DND-41 (cell line): ENCODE measurements at regions not wholly inside any gene's neighbourhood (a gene's known extent, or its start where the extent isn't known, plus 50 kb on each side); places are given as distances from the start of the nearest gene placed in this dataset.

ENCODE experiments used
- ATAC-seq: fragments of 200-7000 bp; cut with Tn5 transposase; 3 replicates; pipeline ENCODE4 v1.9.1; 2021; ENCODE audit warnings: low read depth; ENCODE audit not compliant: insufficient read depth
- DNase-seq: peaks from one replicate; pipeline ENCODE4 v3.0.0-alpha.2; 2020
- H2AFZ ChIP-seq: 2 replicates; pipeline ENCODE4 v1.6.0; 2012; ENCODE audit warnings: low read depth, low read length
- H3K27ac ChIP-seq: 2 replicates; pipeline ENCODE4 v1.5.1; 2012; ENCODE audit warnings: low read length, inconsistent platforms
- H3K27me3 ChIP-seq: fragments of 200-600 bp; sonication (generic); 2 replicates; pipeline ENCODE4 v1.6.0; 2012; ENCODE audit warnings: low read length, mild to moderate bottlenecking, inconsistent platforms; ENCODE audit not compliant: insufficient read depth, poor library complexity
- H3K36me3 ChIP-seq: 2 replicates; pipeline ENCODE4 v1.5.1; 2012; ENCODE audit warnings: low read length, inconsistent platforms; ENCODE audit not compliant: insufficient read depth
- H3K4me1 ChIP-seq: 2 replicates; pipeline ENCODE4 v1.5.1; 2012; ENCODE audit warnings: mild to moderate bottlenecking, low read length; ENCODE audit not compliant: insufficient read depth
- H3K4me2 ChIP-seq: 2 replicates; pipeline ENCODE4 v1.6.0; 2012; ENCODE audit warnings: mild to moderate bottlenecking, moderate library complexity, low read length, inconsistent platforms; ENCODE audit not compliant: insufficient read depth
- H3K4me3 ChIP-seq, 2 experiments: fragments of 200-600 bp in 1 of 2; shearing (Covaris generic) in 1 of 2; 2 replicates each; pipeline ENCODE4 v1.5.1; 2012 to 2016; ENCODE audit warnings: inconsistent platforms in 2 of 2, low read length in 2 of 2, mild to moderate bottlenecking in 2 of 2, low read depth in 1 of 2, moderate library complexity in 1 of 2
- H3K79me2 ChIP-seq: 2 replicates; pipeline ENCODE4 v1.6.0; 2012; ENCODE audit warnings: low read length, inconsistent platforms; ENCODE audit not compliant: insufficient read depth
- H3K9ac ChIP-seq: 2 replicates; pipeline ENCODE4 v1.6.0; 2012; ENCODE audit warnings: low read depth, mild to moderate bottlenecking, inconsistent platforms, low read length, moderate library complexity
- H3K9me3 ChIP-seq: 2 replicates; pipeline ENCODE4 v1.5.1; 2012; ENCODE audit warnings: low read length, moderate library complexity, mild to moderate bottlenecking, inconsistent platforms; ENCODE audit not compliant: insufficient read depth, severe bottlenecking
- H4K20me1 ChIP-seq: 2 replicates; pipeline ENCODE4 v1.6.0; 2012; ENCODE audit warnings: low read length; ENCODE audit not compliant: insufficient read depth
- EZH2 ChIP-seq: IDR thresholded peaks from 3 replicates; pipeline ENCODE4 v1.6.1; 2012; ENCODE audit warnings: borderline replicate concordance, low read depth, mild to moderate bottlenecking, moderate library complexity, low read length, inconsistent platforms; ENCODE audit not compliant: severe bottlenecking
- TF ChIP-seq, protein P1 (sequence below): IDR thresholded peaks from 2 replicates; pipeline ENCODE4 v1.5.1; 2012; ENCODE audit warnings: borderline replicate concordance, low read length, moderate library complexity, mild to moderate bottlenecking; ENCODE audit not compliant: poor library complexity, severe bottlenecking; ENCODE audit errors: extremely low read depth

DNA sequence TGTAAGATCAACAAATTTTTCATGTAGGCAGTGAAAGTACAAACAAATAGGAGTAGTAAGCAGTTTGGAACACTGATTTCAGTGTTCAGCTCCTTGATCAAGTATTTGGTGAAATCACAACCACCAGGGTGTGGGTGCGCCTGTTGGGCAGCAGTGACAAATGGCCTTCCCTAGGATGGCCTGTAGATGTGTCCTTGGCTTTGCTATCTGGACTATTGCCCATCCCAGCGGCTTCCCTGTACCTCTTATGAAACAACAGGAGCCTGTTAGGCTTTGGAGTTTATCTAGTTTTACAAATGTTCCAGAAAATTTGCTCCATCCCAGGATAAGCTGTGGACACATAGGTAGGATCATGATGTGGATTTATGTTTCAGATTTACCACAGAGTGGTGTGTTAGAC, 216.8 kb upstream of the FAT1 start:
- no peak overlapping the region for H3K9ac ChIP-seq
- no peak overlapping the region for H3K27ac ChIP-seq
- no peak overlapping the region for H2AFZ ChIP-seq
- H3K9me3 ChIP-seq, result no peaks in the 10 kb centered on the region
- H3K4me1 ChIP-seq, result no peaks in the 10 kb centered on the region
- DNase-seq (no peak), ATAC-seq (no peak)
- H3K36me3 ChIP-seq, result no peaks in the 10 kb centered on the region
- H3K4me2 ChIP-seq, result no peak overlapping the region
- TF ChIP-seq EZH2, result no peak
- TF ChIP-seq, protein P1, sequence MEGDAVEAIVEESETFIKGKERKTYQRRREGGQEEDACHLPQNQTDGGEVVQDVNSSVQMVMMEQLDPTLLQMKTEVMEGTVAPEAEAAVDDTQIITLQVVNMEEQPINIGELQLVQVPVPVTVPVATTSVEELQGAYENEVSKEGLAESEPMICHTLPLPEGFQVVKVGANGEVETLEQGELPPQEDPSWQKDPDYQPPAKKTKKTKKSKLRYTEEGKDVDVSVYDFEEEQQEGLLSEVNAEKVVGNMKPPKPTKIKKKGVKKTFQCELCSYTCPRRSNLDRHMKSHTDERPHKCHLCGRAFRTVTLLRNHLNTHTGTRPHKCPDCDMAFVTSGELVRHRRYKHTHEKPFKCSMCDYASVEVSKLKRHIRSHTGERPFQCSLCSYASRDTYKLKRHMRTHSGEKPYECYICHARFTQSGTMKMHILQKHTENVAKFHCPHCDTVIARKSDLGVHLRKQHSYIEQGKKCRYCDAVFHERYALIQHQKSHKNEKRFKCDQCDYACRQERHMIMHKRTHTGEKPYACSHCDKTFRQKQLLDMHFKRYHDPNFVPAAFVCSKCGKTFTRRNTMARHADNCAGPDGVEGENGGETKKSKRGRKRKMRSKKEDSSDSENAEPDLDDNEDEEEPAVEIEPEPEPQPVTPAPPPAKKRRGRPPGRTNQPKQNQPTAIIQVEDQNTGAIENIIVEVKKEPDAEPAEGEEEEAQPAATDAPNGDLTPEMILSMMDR, result no peak
- H4K20me1 ChIP-seq, result no peaks in the 10 kb centered on the region
- H3K27me3 ChIP-seq, result no peaks in the 10 kb centered on the region
- no peaks in the 10 kb centered on the region for H3K79me2 ChIP-seq
- no peak overlapping the region for H3K4me3 ChIP-seq

DNA sequence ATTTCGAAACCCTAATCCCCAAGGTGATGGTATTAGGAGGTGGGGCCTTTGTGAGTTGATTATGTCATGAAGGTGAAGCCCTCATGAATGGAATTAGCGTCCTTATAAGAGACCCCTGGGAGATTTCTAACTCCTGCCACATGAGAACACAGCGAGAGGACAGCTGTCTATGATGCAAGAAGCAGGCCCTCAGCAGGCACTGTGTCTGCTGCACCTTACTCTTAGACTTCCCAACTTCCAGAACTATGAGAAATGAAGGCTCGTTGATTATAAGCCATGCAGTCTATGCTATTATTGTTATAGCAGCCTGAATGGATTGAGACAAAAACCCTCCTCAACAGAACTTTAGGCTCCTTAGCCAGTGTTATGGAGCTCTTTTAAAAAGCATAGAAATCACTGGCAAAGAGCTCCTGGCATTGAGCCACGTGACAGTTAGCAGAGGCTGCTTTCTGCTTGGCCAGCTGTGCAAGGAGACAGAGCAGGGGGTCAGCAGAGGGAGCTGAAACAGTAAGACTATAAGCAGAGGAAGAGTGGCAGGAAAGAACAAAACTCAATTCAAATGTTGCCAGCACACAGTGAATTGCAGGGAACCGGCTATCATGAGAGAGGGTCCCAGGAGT, 219.2 kb upstream of the FAT1 start:
- ATAC-seq (no peak), DNase-seq (no peak)
- H4K20me1 ChIP-seq, result no peaks in the 10 kb centered on the region
- H3K9ac ChIP-seq, result no peak overlapping the region
- no peak overlapping the region for H2AFZ ChIP-seq
- no peaks in the 10 kb centered on the region for H3K36me3 ChIP-seq
- H3K4me2 ChIP-seq, result no peak overlapping the region
- H3K9me3 ChIP-seq, result no peaks in the 10 kb centered on the region
- H3K4me3 ChIP-seq, result no peak overlapping the region
- H3K27me3 ChIP-seq, result no peaks in the 10 kb centered on the region
- TF ChIP-seq EZH2, result no peak
- TF ChIP-seq, protein P1, result no peak
- no peak overlapping the region for H3K27ac ChIP-seq
- no peaks in the 10 kb centered on the region for H3K4me1 ChIP-seq
- no peaks in the 10 kb centered on the region for H3K79me2 ChIP-seq

DNA sequence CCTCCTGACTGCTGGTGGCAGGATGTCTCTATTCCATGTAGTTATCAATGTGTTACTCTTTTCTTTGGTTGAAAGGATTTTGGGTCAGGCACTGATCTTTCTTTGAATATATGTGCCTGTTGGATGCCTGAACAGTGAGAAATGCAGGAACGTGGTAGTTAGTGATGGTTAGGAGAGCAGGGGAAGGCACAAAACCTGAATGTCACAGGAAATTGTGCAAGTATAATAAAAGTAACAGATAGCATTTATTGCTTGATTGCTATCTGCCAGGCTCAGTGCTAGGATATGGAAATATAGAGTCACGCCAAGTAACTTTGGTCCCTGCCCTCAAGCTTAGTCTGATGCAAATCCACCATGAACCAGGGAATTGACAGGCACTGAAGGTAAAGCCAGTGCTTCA, 219.8 kb upstream of the FAT1 start:
- H3K36me3 ChIP-seq, result no peaks in the 10 kb centered on the region
- H3K9ac ChIP-seq, result no peak overlapping the region
- DNase-seq, result no peak
- no peak overlapping the region for H3K27ac ChIP-seq
- H3K4me1 ChIP-seq, result no peaks in the 10 kb centered on the region
- H2AFZ ChIP-seq, result no peak overlapping the region
- no peak overlapping the region for H3K4me2 ChIP-seq
- TF ChIP-seq, protein P1, result no peak
- no peak for TF ChIP-seq EZH2
- no peak for ATAC-seq
- H3K9me3 ChIP-seq, result no peaks in the 10 kb centered on the region
- no peak overlapping the region for H3K4me3 ChIP-seq
- no peaks in the 10 kb centered on the region for H4K20me1 ChIP-seq
- H3K27me3 ChIP-seq, result no peaks in the 10 kb centered on the region
- no peaks in the 10 kb centered on the region for H3K79me2 ChIP-seq
